ENCODE measurements at regions not wholly inside any gene's neighbourhood (a gene's known extent, or its start where the extent isn't known, plus 50 kb on each side); places are given as distances from the start of the nearest gene placed in this dataset.

DNA sequence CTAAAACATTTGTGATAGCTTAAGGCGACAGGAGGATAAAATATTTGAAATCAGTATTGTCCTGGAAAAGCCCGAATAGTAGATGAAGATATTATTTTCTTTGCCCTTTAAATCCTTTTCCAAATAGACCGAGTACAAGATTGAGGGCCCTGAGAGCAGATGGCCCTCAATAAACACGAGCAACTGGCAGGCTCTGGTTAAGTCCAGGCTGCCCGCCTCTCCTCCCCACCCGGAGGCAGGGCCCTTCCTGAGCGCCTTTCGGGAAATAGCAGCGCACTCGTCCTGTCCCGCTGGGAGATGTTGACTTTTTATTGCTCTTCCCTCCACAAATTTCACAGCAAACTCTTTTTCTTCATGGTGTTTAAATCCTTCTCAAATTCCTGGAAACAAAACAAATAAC lies 50.8 kb upstream of the MAX start:
- H3K36me3 ChIP-seq: no peaks in the 10 kb centered on the region
- H3K9me3 ChIP-seq: no peaks in the 10 kb centered on the region
- peak overlapping the region; percentile 62 for H3K27ac ChIP-seq
- H3K4me3 ChIP-seq: no peak overlapping the region
- intact Hi-C loops (cut with DNase I): loop anchor here (10.0 kb wide), 2 partner anchors 48 to 802 kb away; partner anchors contain the start of gene MAX
- DNase-seq (ENCODE audit: extremely low spot score in 2 of 2): no peak
- TF ChIP-seq, protein P1, sequence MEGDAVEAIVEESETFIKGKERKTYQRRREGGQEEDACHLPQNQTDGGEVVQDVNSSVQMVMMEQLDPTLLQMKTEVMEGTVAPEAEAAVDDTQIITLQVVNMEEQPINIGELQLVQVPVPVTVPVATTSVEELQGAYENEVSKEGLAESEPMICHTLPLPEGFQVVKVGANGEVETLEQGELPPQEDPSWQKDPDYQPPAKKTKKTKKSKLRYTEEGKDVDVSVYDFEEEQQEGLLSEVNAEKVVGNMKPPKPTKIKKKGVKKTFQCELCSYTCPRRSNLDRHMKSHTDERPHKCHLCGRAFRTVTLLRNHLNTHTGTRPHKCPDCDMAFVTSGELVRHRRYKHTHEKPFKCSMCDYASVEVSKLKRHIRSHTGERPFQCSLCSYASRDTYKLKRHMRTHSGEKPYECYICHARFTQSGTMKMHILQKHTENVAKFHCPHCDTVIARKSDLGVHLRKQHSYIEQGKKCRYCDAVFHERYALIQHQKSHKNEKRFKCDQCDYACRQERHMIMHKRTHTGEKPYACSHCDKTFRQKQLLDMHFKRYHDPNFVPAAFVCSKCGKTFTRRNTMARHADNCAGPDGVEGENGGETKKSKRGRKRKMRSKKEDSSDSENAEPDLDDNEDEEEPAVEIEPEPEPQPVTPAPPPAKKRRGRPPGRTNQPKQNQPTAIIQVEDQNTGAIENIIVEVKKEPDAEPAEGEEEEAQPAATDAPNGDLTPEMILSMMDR (IDR thresholded peaks at IDR 0.05): no peak
- TF ChIP-seq POLR2A (IDR thresholded peaks at IDR 0.05): no peak
- TF ChIP-seq POLR2AphosphoS5 (IDR thresholded peaks at IDR 0.05; ENCODE audit: insufficient read depth in 1 of 2, low read depth in 1 of 2): peak in 1 of 2 donors; percentile 36
- peaks cover 26% of the 10 kb centered on the region for H3K4me1 ChIP-seq
- H3K27me3 ChIP-seq: no peaks in the 10 kb centered on the region

DNA sequence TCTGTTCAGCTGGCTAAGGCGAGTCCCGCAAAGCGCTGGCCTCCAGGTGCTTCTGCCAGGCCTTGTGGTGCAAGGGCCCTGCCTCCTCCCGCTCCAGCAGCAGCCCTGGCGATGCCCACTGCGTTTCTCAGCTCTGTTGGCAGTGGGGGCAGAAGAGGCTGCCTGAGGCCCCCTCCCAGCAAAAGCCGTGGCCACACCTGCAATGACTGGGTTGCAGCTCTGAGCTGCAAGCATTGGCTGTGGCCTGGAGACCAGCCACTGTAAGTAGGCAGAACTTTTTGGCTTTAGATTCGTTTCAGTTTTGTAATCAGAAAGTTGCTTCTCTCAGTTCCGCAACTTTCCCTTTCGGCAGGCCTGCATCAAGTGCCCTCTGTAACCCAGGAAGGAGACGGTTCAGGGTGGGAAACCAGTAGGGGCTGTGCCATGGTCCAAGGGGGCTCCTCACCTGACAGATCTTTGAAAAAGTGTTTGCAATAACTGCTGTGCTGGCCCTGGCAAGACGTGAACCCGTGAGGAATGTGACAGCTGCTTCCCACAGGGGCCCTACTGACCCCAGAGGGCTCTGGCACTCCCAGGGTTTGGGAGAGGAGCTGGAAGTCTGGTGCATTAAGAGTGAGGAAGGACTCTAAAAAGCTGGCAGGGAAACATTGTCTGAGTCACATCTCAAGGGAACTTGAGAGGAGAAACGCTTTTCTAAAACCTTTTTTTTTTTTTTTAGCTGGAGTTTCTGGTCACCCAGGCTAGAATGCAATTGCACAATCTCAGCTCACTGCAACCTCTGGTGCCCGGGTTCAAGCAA lies 54.5 kb upstream of the MAX start:
- Histone ChIP-seq H3K27ac (peak overlapping the region; percentile 79), H3K27me3 (no peaks in the 10 kb centered on the region), H3K9me3 (no peaks in the 10 kb centered on the region), H3K36me3 (no peaks in the 10 kb centered on the region), H3K4me3 (peak overlapping the region in 1 of 2 donors; percentile 27), H3K4me1 (peaks cover 29% of the 10 kb centered on the region)
- TF ChIP-seq, protein P1 (IDR thresholded peaks at IDR 0.05): no peak
- TF ChIP-seq POLR2A (IDR thresholded peaks at IDR 0.05) (no peak), POLR2AphosphoS5 (IDR thresholded peaks at IDR 0.05; ENCODE audit: insufficient read depth in 1 of 2, low read depth in 1 of 2) (peak in 1 of 2 donors; percentile 72)
- intact Hi-C loops (cut with DNase I): loop anchor here (10.0 kb wide), 2 partner anchors 52 to 798 kb away; partner anchors contain the start of gene MAX
- no peak for DNase-seq (ENCODE audit: extremely low spot score in 2 of 2)

DNA sequence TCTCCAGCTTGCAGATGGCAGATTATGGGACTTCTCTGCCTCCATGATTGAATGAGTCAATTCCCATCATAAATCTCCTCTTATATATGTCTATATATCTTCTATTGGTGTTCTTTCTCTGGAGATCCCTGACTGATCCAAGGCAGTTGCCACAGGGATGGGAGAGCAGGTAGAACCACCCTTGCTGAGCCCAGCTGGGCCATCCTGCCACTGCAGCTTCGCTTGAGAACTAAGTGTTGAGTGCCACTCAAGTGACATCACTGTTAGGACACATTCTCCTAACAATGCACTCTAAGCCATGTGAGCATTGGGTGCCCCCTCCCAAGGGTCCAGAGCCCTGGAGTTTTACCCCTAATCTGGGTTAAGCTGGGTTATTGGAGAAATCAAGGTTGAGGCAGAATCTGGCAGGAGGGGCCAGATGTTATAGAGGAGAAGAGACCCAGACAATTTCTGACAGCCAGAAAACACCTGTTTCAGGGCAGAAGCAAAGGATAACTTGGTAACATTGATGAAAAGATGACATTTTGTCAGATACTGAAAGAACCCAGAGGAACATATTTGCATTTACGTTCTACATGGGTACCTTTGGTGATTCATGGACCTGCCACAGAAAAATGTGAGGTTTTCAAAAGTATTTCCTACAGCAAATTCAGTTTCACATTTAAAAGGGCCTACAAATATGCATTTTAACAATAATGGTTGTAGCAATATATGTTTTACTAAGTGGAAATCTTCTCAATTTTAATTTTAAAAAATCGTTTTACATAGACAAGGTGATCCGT lies 57.2 kb upstream of the MAX start:
- no peak for DNase-seq (ENCODE audit: extremely low spot score in 2 of 2)
- intact Hi-C loops (cut with DNase I): loop anchor here (10.0 kb wide), 2 partner anchors 55 to 795 kb away; partner anchors contain the start of gene MAX

DNA sequence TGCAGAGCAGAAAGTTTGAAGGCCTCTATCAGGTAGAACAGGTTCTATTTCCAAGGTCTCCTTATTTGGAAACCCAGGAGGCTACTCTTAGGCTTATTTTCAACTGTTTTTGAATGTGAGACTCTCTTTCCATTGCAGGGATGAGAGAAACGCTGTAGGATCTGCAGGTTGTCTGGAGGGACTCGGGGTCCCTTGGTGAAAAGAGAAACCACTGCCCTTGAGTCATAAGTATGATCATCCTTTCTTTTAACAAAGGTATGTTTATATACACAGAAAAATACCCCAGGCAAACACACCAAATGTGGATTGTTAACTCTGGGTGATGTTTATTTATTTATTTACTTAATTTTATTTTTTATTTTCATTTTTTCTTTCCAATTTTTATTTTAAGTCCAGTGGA lies 57.8 kb upstream of the MAX start:
- H3K27ac ChIP-seq: no peak overlapping the region
- H3K4me1 ChIP-seq: peaks cover 23% of the 10 kb centered on the region
- no peaks in the 10 kb centered on the region for H3K27me3 ChIP-seq
- H3K9me3 ChIP-seq: no peaks in the 10 kb centered on the region
- DNase-seq (ENCODE audit: extremely low spot score in 2 of 2): no peak
- no peaks in the 10 kb centered on the region for H3K36me3 ChIP-seq
- intact Hi-C loops (cut with DNase I): no loop called here
- TF ChIP-seq POLR2AphosphoS5 (IDR thresholded peaks at IDR 0.05; ENCODE audit: insufficient read depth in 1 of 2, low read depth in 1 of 2) (no peak), POLR2A (IDR thresholded peaks at IDR 0.05) (no peak)
- TF ChIP-seq, protein P1 (IDR thresholded peaks at IDR 0.05): no peak
- H3K4me3 ChIP-seq: no peak overlapping the region

More for the DNA sequence above, 57.2 kb upstream of the MAX start:
- no peak overlapping the region for H3K27ac ChIP-seq
- H3K36me3 ChIP-seq: no peaks in the 10 kb centered on the region
- H3K9me3 ChIP-seq: no peaks in the 10 kb centered on the region
- no peak for TF ChIP-seq POLR2A (IDR thresholded peaks at IDR 0.05)
- TF ChIP-seq POLR2AphosphoS5 (IDR thresholded peaks at IDR 0.05; ENCODE audit: insufficient read depth in 1 of 2, low read depth in 1 of 2): no peak
- TF ChIP-seq, protein P1 (IDR thresholded peaks at IDR 0.05): no peak
- no peaks in the 10 kb centered on the region for H3K27me3 ChIP-seq
- H3K4me1 ChIP-seq: peaks cover 23% of the 10 kb centered on the region
- no peak overlapping the region for H3K4me3 ChIP-seq
